CD4-positive, alpha-beta T cell (primary cell): ENCODE measurements at regions not wholly inside any gene's neighbourhood (a gene's known extent, or its start where the extent isn't known, plus 50 kb on each side); places are given as distances from the start of the nearest gene placed in this dataset.

Experiments used
- ATAC-seq: fragments of 200-7000 bp; cut with Tn5 transposase; one replicate; pipeline ENCODE4 v1.10.0; 2022; ENCODE audit warnings: mild to moderate bottlenecking; ENCODE audit not compliant: poor library complexity
- CTCF ChIA-PET: fragments of 350-600 bp; sonication (Branson Sonifier 250); formaldehyde crosslinking; loops from one replicate; lab custom pipeline; 2021; ENCODE audit warnings: antibody characterized with exemption, inconsistent platforms; lab: Charles Lee
- POLR2A ChIA-PET: fragments of 350-600 bp; sonication (Branson Sonifier 250); formaldehyde crosslinking; loops from one replicate; lab custom pipeline; 2021; ENCODE audit warnings: antibody characterized with exemption, inconsistent platforms; lab: Charles Lee
- DNase-seq, 14 experiments: peaks; one replicate each; pipeline ENCODE4 v3.0.0-alpha.2; 2013 to 2020; ENCODE audit warnings: mixed read lengths in 2 of 14
- H3K27ac ChIP-seq, 2 donors: one replicate each; pipeline versions ENCODE4 v1.5.1 to v1.7.0; 2013; ENCODE audit warnings: low read length in 2 of 2, low read depth in 1 of 2, mild to moderate bottlenecking in 1 of 2
- H3K27me3 ChIP-seq, 2 experiments: 1 replicate in 1 of 2; 2 replicates in 1 of 2; pipeline versions ENCODE4 v1.6.1 to v1.7.0; 2013; ENCODE audit warnings: low read length in 2 of 2, control low read depth in 1 of 2, mild to moderate bottlenecking in 1 of 2, moderate library complexity in 1 of 2; ENCODE audit not compliant: insufficient read depth in 2 of 2, control insufficient read depth in 1 of 2
- H3K36me3 ChIP-seq: one replicate; pipeline ENCODE4 v1.6.1; 2013; ENCODE audit warnings: low read length, control low read depth; ENCODE audit not compliant: insufficient read depth
- H3K4me1 ChIP-seq: one replicate; pipeline ENCODE4 v1.6.1; 2013; ENCODE audit warnings: low read length, control low read depth; ENCODE audit not compliant: insufficient read depth
- H3K4me3 ChIP-seq: one replicate; pipeline ENCODE4 v1.5.1; 2013; ENCODE audit warnings: mild to moderate bottlenecking, low read length, moderate library complexity
- H3K9me3 ChIP-seq, 2 experiments: 1 replicate in 1 of 2; 2 replicates in 1 of 2; pipeline versions ENCODE4 v1.6.1 to v1.7.0; 2013; ENCODE audit warnings: low read length in 2 of 2, mild to moderate bottlenecking in 2 of 2, control low read depth in 1 of 2, moderate library complexity in 1 of 2; ENCODE audit not compliant: control insufficient read depth in 1 of 2, insufficient read depth in 1 of 2
- H3K27ac Mint-ChIP-seq: one replicate; pipeline ENCODE4 v1.8.0; 2020; ENCODE audit warnings: mixed read lengths
- H3K27me3 Mint-ChIP-seq: one replicate; pipeline ENCODE4 v1.8.0; 2021; ENCODE audit warnings: mixed read lengths
- H3K36me3 Mint-ChIP-seq: one replicate; pipeline ENCODE4 v1.8.0; 2021; ENCODE audit warnings: low read depth, mixed read lengths
- H3K4me1 Mint-ChIP-seq: one replicate; pipeline ENCODE4 v1.8.0; 2021; ENCODE audit warnings: low read depth, mixed read lengths
- H3K4me3 Mint-ChIP-seq: one replicate; pipeline ENCODE4 v1.8.0; 2020; ENCODE audit warnings: mild to moderate bottlenecking, mixed read lengths
- H3K9me3 Mint-ChIP-seq: one replicate; pipeline ENCODE4 v1.8.0; 2020; ENCODE audit warnings: mixed read lengths
- CTCF ChIP-seq: fragments of 200-600 bp; IDR thresholded peaks from one replicate; pipeline ENCODE4 v1.8.0; 2022; ENCODE audit warnings: antibody characterized with exemption, mild to moderate bottlenecking
- intact Hi-C, 2 experiments: fragments of 100-400 bp; cut with DNase I in 1 of 2; cut with micrococcal nuclease in 1 of 2; formaldehyde crosslinking; loops; one replicate each; pipeline versions ENCODE4 v1.15.1 to v1.9.0; 2023 to 2025; cut with DNase I, micrococcal nuclease

GRCh38 chr2:196498962-196499361, 140.6 kb upstream of the CCDC150 start:
- DNase-seq (no peak), ATAC-seq (no peak)
- Histone ChIP-seq H3K27ac (no peak overlapping the region), H3K9me3 (peaks cover 3 to 6% of the 10 kb centered on the region in 2 experiments), H3K4me1 (no peaks in the 10 kb centered on the region), H3K4me3 (no peak overlapping the region), H3K27me3 (no peaks in the 10 kb centered on the region), H3K36me3 (no peaks in the 10 kb centered on the region)
- POLR2A ChIA-PET: no interaction called here
- H3K4me1 Mint-ChIP-seq: no peaks in the 10 kb centered on the region
- intact Hi-C loops: no loop called here
- CTCF ChIA-PET: no interaction called here
- no peaks in the 10 kb centered on the region for H3K36me3 Mint-ChIP-seq
- H3K27me3 Mint-ChIP-seq: peaks cover 23% of the 10 kb centered on the region
- peaks cover 6% of the 10 kb centered on the region for H3K9me3 Mint-ChIP-seq
- no peak overlapping the region for H3K4me3 Mint-ChIP-seq
- no peak overlapping the region for H3K27ac Mint-ChIP-seq
- TF ChIP-seq CTCF: no peak

- TF ChIP-seq CTCF: no peak
- H3K4me1 ChIP-seq: no peaks in the 10 kb centered on the region
- H3K27ac ChIP-seq: no peak overlapping the region
- intact Hi-C loops: no loop called here
- ChIA-PET CTCF (no interaction called here), POLR2A (no interaction called here)
- H3K27ac Mint-ChIP-seq: no peak overlapping the region
- DNase-seq (no peak), ATAC-seq (no peak)
- H3K4me1 Mint-ChIP-seq: no peaks in the 10 kb centered on the region
- H3K36me3 ChIP-seq: no peaks in the 10 kb centered on the region
- H3K27me3 ChIP-seq: no peaks in the 10 kb centered on the region
- no peak overlapping the region for H3K4me3 ChIP-seq
- H3K4me3 Mint-ChIP-seq: no peak overlapping the region
- peaks cover 2% of the 10 kb centered on the region for H3K9me3 Mint-ChIP-seq
- no peaks in the 10 kb centered on the region for H3K36me3 Mint-ChIP-seq
- peaks cover 23% of the 10 kb centered on the region for H3K27me3 Mint-ChIP-seq
- peaks cover 3 to 6% of the 10 kb centered on the region in 2 experiments for H3K9me3 ChIP-seq
Measured at GRCh38 chr2:196499686-196500085, 139.8 kb upstream of the CCDC150 start.

- no peaks in the 10 kb centered on the region for H3K4me1 ChIP-seq
- no peak for TF ChIP-seq CTCF
- no peak overlapping the region for H3K4me3 Mint-ChIP-seq
- H3K36me3 ChIP-seq: no peaks in the 10 kb centered on the region
- ATAC-seq (no peak), DNase-seq (no peak)
- H3K4me1 Mint-ChIP-seq: no peaks in the 10 kb centered on the region
- intact Hi-C loops: no loop called here
- H3K36me3 Mint-ChIP-seq: no peaks in the 10 kb centered on the region
- no peak overlapping the region for H3K27ac Mint-ChIP-seq
- no peak overlapping the region for H3K27ac ChIP-seq
- H3K9me3 Mint-ChIP-seq: peaks cover 2% of the 10 kb centered on the region
- no peaks in the 10 kb centered on the region for H3K27me3 ChIP-seq
- no peak overlapping the region for H3K4me3 ChIP-seq
- H3K9me3 ChIP-seq: peaks cover 0 to 6% of the 10 kb centered on the region in 2 experiments
- ChIA-PET CTCF (no interaction called here), POLR2A (no interaction called here)
- H3K27me3 Mint-ChIP-seq: peaks cover 20% of the 10 kb centered on the region
Measured at GRCh38 chr2:196500686-196501431, 138.7 kb upstream of the CCDC150 start.
